ENCODE measurements at regions not wholly inside any gene's neighbourhood (a gene's known extent, or its start where the extent isn't known, plus 50 kb on each side); places are given as distances from the start of the nearest gene placed in this dataset.
"Not testable (repeated sequence)": the region's sequence is repeated elsewhere in the genome, so short reads cannot be mapped to it uniquely, and the experiment has no call there.

- peaks cover 17% of the 10 kb centered on the region for H3K36me3 Mint-ChIP-seq
- H3K27ac Mint-ChIP-seq, result no peak overlapping the region
- no peak for TF ChIP-seq CTCF (conservative IDR thresholded peaks at IDR 0.05)
- DNase-seq (ENCODE audit: extremely low spot score, unreplicated experiment), result no peak
- no peak overlapping the region for H3K4me3 Mint-ChIP-seq
- H3K27me3 Mint-ChIP-seq, result no peaks in the 10 kb centered on the region
- no peaks in the 10 kb centered on the region for H3K4me1 Mint-ChIP-seq (ENCODE audit: unreplicated experiment)
- peaks cover 6% of the 10 kb centered on the region for H3K9me3 Mint-ChIP-seq
These were observed 140.7 kb downstream of the APIP start for GRCh38 chr11:34775417-34775888.

- Mint-ChIP-seq H3K4me1 (ENCODE audit: unreplicated experiment) (no peaks in the 10 kb centered on the region), H3K27ac (no peak overlapping the region), H3K27me3 (no peaks in the 10 kb centered on the region), H3K36me3 (peaks cover 17% of the 10 kb centered on the region), H3K4me3 (no peak overlapping the region), H3K9me3 (peaks cover 6% of the 10 kb centered on the region)
- DNase-seq (ENCODE audit: extremely low spot score, unreplicated experiment), result no peak
- no peak for TF ChIP-seq CTCF (conservative IDR thresholded peaks at IDR 0.05)
These were observed 141.6 kb downstream of the APIP start for GRCh38 chr11:34774604-34775003.

- H3K27me3 Mint-ChIP-seq, result no peaks in the 10 kb centered on the region
- H3K36me3 Mint-ChIP-seq, result peaks cover 14% of the 10 kb centered on the region
These were observed 142.4 kb downstream of the APIP start for GRCh38 chr11:34773826-34774225.

DNA sequence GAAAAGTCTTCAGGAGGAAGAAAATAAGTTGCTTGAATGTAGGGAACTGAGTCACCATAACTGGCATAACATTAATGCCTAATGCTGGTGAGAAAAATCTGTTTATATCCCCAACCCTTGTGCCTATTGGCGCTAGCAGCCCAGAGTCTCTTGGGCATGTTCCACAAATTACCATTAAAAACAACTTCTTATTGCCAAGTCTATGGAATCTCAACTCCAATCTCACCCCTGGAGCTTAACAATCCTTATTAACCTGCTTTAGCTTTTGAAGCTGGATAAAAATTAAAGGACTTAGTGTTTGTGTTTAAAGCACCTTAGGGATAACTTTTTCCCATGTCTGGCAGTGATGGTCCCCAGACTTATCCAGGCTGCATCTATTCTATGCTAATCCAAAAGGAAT, 143.0 kb downstream of the APIP start:
- Mint-ChIP-seq H3K9me3 (peaks cover 6% of the 10 kb centered on the region), H3K27me3 (no peaks in the 10 kb centered on the region), H3K4me1 (ENCODE audit: unreplicated experiment) (no peaks in the 10 kb centered on the region), H3K36me3 (peaks cover 14% of the 10 kb centered on the region), H3K4me3 (no peak overlapping the region), H3K27ac (no peak overlapping the region)
- TF ChIP-seq CTCF (conservative IDR thresholded peaks at IDR 0.05), result no peak
- no peak for DNase-seq (ENCODE audit: extremely low spot score, unreplicated experiment)

More at GRCh38 chr11:34773826-34774225, 142.4 kb downstream of the APIP start:
- peaks cover 6% of the 10 kb centered on the region for H3K9me3 Mint-ChIP-seq
- DNase-seq (ENCODE audit: extremely low spot score, unreplicated experiment), result no peak
- H3K27ac Mint-ChIP-seq, result no peak overlapping the region
- H3K4me1 Mint-ChIP-seq (ENCODE audit: unreplicated experiment), result no peaks in the 10 kb centered on the region
- H3K4me3 Mint-ChIP-seq, result no peak overlapping the region
- TF ChIP-seq CTCF (conservative IDR thresholded peaks at IDR 0.05), result no peak

- no peak overlapping the region for H3K4me3 Mint-ChIP-seq
- H3K27ac Mint-ChIP-seq, result no peak overlapping the region
- H3K4me1 Mint-ChIP-seq (ENCODE audit: unreplicated experiment), result no peaks in the 10 kb centered on the region
- no peaks in the 10 kb centered on the region for H3K27me3 Mint-ChIP-seq
- H3K9me3 Mint-ChIP-seq, result peaks cover 8% of the 10 kb centered on the region
- DNase-seq (ENCODE audit: extremely low spot score, unreplicated experiment), result no peak
- H3K36me3 Mint-ChIP-seq, result peaks cover 11% of the 10 kb centered on the region
- TF ChIP-seq CTCF (conservative IDR thresholded peaks at IDR 0.05), result no peak
These were observed 146.1 kb downstream of the APIP start for GRCh38 chr11:34770111-34770510.

DNA sequence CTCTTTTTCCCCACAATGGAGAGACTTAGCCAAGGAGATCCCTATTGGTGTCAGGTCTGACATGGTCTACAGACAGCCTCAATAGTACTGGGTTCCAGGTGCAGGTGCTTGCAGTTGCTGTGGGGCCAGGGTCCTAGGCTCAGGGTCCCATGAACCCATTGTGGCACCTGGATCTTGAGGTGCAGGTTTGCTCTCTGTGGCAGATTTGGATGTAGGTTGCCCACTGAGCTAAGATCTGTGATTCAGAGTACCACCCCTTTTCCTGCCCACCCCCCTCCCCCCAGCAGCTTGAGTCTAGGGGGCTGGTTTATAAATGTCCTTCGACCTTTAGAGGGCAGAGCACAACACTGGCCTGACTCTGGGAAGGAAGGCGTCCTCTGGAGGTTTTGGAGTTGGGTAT, 147.0 kb downstream of the APIP start:
- TF ChIP-seq CTCF (conservative IDR thresholded peaks at IDR 0.05), result no peak
- peaks cover 11% of the 10 kb centered on the region for H3K36me3 Mint-ChIP-seq
- no peak for DNase-seq (ENCODE audit: extremely low spot score, unreplicated experiment)
- H3K4me3 Mint-ChIP-seq, result no peak overlapping the region
- H3K4me1 Mint-ChIP-seq (ENCODE audit: unreplicated experiment), result no peaks in the 10 kb centered on the region
- peaks cover 8% of the 10 kb centered on the region for H3K9me3 Mint-ChIP-seq
- no peaks in the 10 kb centered on the region for H3K27me3 Mint-ChIP-seq
- H3K27ac Mint-ChIP-seq, result no peak overlapping the region

DNA sequence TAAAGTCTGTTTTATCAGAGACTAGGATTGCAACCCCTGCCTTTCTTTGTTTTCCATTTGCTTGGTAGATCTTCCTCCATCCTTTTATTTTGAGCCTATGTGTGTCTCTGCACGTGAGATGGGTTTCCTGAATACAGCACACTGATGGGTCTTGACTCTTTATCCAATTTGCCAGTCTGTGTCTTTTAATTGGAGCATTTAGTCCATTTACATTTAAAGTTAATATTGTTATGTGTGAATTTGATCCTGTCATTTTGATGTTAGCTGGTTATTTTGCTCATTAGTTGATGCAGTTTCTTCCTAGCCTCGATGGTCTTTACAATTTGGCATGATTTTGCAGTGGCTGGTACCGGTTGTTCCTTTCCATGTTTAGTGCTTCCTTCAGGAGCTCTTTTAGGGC, 141.7 kb downstream of the EHF start:
- not testable (repeated sequence) for H3K4me1 Mint-ChIP-seq (ENCODE audit: unreplicated experiment); H3K4me3 Mint-ChIP-seq; H3K27me3 Mint-ChIP-seq; H3K27ac Mint-ChIP-seq; H3K9me3 Mint-ChIP-seq; DNase-seq (ENCODE audit: extremely low spot score, unreplicated experiment)
- H3K36me3 Mint-ChIP-seq, result peaks cover 14% of the 10 kb centered on the region
